Suppressor macrophage treated with lipopolysaccharide for 4 hours (primary cell): ENCODE measurements at regions not wholly inside any gene's neighbourhood (a gene's known extent, or its start where the extent isn't known, plus 50 kb on each side); places are given as distances from the start of the nearest gene placed in this dataset.
"Not testable (repeated sequence)": the region's sequence is repeated elsewhere in the genome, so short reads cannot be mapped to it uniquely, and the experiment has no call there.

ENCODE experiments used
- DNase-seq: peaks from one replicate; pipeline ENCODE4 v3.0.0-alpha.2; 2020

DNA sequence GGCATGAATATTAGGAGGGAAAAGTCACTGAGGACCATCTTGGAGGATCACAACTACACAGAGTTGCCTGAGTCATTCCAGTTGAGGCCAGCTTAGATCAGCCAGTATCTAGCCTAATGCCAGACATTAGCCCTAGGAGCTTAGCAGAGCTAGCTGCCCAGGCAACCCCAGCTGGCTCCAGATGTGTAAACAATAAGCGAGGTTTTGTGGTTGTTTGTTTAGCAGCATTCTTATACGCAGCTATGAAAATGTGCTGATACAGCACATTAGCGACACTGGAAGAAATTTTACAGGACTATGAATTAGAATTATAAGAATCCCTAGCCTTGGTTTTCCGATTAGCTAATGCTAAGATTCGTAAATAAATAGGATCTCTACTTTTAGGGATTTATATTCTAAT is 59.3 kb downstream of the BTBD3 start:
- no peak for DNase-seq

DNA sequence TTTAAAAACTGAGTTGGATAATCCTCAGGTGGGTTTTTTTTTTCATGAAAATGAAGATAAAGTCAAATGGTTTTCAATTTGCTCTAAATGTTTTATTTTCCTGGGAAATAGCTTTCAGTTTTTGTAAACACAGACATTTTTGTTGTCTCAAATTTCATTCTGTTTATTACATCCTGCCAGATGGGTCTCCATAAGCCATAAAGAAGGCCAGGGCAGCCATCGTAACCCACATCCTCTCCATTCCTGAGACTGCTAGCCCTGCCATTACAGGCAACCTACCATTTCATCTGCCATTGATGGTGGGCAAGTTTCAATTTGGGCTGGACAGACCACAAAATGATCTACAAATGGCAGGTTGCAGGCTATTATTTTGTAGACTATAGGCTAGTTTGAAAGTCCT is 60.8 kb downstream of the BTBD3 start:
- no peak for DNase-seq

DNA sequence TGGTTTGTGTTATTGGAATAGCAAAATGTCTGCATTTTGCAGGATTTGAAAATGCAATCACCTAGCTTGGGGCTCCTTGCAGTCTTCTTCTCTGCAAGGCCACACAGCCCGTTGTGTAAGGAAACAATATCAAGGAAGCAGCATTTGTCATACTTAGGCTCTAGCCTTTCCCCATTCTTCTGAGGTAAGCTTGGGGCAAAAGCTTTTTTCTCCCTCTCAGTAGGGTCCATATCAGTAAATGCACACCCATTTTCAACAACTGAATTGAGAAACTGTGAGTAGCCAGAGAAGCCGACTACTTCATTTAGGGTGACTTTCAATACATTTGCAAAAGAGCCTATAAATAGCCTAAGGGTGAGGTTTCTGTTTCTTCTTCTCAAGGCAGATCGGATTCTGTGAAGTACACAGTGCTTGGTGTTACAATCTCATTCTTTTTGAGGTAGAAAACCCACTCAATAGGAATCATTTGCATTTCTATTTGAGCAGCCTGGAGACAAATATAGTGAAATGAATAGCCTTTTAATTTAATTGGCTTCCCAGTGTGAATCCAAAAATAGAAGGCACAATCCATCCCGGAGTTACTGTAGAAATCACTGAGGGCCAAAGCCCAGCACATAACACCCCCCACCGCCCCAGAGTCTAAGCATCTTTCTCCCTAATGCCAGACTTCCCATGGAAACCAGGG is 61.8 kb downstream of the BTBD3 start:
- no peak for DNase-seq

DNA sequence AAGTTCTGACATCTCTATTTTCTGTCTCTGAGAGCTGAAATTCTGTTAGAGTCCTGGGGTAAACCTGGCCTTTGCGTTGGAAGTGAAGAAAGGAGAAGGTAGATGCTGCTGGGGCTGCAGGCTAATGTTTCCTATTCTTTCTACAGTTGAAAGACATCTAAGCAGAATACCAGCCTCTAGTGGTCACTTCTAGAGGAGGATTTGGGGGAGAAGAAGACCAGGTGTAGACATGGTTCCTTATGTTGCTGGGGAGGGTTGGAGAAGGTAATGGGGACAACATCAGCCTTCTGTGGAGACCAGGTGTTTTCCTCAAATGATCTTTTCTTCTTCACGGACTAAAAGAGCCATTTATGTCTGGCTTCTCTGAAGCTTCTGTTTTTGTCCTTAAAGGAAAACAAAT is 62.6 kb downstream of the BTBD3 start:
- DNase-seq: no peak

DNA sequence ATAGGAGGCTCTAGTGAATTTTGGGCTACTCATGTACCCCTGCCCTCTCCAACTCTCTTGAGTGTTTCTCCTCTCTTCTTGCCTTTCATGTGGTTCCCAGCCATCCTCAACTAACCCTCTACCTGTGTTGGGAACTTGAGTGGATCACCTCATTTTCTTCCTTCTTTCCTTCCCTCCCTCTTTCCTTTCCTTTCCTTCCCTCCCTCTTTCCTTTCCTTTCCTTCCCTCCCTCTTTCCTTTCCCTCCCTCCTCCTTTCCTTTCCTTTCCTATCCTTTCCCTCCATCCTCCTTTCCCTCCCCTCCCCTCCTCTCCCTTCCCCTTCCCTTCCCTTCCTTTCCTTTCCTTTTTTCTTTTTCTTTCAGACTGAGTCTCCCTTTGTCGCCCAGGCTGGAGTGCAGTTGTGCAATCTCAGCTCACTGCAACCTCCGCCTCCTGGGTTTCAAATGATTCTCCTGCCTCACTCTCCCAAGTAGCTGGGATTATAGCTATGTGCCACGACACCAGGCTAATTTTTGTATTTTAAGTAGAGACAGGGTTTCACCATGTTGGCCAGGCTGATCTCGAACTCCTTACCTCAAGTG is 63.8 kb downstream of the BTBD3 start:
- no peak for DNase-seq

DNA sequence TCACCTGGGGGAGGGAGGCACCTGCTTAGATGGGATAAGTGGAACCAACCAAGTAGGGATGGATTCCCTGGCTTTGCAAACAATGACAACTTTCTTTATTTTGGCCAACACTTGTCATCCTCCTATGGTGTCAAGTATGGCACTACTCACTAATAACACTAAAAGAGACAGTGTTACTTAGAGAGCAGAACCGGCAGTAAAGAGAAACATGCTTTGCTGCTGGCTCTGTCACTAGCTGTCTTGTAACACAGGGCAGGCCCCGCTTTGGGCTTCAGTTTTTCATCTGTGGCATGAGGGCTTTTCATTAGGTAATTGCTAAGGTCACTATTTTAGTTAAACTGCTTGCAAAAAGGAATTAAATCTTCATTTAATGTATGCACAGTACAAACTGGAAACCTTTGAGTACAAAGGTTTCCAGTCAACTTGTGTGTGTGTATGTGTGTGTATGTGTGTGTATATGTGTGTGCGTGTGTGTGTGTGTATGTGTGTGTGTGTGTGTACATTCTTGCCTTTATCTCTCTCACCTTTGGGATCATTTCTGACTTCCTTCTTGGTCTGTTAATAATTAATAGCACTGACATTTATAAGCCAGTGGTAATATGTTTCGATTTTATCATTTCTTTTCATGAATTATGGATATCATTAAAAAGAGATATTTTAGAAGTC is 64.7 kb downstream of the BTBD3 start:
- DNase-seq: no peak

DNA sequence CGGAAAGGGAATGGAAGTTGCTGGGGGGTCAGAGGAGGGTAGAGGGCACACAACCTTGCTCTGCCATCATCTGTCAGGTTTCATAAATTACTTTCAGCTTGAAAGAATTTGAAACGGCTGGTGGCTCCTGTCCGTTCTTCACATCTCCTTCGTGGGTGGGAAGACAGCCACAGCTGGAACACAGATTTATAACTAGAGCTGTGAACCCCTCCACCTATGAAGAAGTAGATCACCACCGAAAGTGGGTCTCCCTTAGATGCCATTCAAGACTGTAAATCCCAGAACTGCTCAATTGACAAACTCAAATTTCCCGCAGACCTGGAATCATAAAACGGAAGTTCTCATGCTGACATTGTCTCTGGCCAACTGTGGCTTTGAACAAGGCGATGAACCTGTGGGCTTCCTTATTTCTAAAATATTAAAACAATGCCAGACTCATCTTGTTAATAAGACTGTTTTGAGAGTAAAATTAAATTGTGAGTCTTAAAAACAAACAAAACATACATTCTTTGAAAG is 65.3 kb downstream of the BTBD3 start:
- DNase-seq: no peak

DNA sequence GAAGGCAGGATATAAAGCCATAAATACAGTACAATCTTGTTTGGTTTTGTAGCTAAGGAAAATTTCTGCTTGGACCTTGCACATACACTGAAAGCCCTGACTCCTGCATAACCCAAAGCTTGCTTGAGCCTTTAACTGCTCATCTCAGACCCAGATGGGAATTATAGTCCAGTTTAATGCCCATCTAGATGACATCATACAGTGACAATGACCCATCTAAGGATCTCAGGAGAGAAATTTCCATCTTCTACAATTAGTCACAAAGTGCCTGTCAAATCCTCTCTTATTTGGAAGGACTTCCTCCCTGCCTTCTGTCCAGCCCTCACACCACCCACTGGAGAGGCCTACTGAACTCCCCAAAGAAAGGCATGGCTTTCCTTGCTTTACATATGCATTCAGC is 69.3 kb downstream of the BTBD3 start:
- DNase-seq: no peak

DNA sequence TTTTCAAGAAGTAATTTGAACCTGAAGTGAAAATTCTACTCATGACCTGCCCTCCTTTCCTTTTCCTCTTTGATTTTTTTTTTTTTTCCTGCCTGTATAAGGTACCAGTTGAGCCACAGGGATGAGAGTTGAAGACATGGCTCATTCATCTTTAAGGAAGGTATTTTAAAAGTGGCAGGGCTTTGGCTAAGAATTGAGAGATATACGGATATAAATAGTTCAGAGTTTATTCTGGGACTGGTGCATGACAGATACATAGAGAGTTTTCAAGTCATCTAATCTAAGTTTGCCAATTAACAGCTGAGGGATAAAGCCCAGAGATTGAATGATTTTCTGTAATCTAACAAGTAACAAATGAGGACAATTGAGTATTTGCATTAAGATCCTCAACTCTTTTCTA is 69.8 kb downstream of the BTBD3 start:
- no peak for DNase-seq

DNA sequence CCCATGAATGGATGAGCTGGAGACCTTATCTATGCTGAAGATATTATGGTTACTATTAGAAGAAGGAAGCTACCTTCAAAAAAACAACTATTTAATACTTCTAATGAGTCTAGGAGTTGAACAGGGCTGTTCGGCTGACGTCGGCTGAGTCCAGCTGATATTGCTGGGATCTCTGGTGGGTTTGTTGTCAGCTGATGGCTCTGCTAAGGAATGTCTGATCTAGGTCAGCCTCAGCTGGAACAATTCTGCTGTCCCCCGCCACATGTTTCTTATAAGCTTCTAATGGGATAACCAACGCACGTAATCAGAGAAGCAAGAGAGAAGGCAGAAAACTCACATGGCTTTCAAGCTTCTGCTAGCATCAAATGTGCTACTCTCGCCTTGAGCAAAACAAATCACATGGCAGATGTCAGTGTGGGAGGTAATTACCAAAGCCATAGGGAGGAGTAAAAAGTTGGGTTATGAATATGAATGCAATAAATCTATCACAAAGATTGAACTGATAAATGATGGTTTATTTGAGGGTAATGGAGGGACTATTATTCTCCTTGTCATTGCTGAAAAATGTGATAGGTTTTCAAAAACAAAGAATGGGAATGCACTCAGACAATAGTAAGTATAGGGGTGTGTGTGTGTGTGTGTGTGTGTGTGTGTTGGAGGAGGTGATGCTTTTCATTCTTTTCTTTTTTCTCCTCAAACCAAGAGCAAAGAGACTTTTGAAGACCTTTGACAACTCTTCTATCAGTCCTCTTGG is 71.5 kb downstream of the BTBD3 start:
- no peak for DNase-seq

DNA sequence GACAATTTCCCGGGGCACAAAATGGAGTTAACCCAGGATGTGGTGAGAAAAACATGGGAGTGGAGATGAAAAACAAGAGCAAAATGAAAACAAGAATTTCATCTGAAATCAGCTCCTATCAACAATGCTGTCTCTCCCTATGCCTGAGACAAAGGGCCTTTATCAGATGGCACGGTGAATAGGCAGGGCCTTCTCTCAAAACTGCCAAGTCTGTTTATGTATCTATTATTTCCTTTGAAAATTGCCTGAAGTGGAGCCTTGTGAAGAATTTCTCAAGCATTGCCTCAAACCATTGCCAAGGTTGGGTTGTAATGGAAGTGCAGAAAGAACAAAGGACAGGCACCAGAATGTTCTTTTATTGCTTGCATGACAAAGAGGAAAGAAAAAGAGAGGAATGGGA is 74.7 kb downstream of the BTBD3 start:
- no peak for DNase-seq

DNA sequence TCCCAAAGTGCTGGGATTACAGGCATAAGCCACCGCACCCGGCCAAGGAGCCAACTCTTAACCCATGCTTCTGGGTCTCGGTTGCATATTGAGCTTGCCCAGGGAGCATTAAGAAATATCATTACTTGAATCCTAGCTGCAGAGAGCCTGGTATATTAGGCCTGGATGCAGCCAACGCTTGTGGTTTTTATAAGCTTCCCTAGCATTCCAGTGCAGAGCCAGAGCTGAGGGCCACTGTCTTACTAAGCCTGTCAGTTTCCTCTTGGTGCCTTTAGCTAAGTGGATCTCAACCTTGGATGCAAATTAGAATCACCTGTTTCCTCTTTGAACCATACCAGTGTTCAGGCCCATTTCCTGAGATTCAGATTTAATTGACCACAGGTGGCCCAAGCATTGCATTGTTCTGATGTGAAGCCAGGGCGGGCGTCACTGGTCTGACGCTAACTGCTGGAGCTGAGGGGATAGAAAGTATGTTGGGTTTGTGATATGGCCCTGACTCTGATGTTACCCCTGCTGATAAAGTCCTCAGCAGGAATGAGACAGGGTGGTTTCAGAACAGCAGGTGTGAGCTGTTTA is 76.3 kb downstream of the BTBD3 start:
- no peak for DNase-seq

DNA sequence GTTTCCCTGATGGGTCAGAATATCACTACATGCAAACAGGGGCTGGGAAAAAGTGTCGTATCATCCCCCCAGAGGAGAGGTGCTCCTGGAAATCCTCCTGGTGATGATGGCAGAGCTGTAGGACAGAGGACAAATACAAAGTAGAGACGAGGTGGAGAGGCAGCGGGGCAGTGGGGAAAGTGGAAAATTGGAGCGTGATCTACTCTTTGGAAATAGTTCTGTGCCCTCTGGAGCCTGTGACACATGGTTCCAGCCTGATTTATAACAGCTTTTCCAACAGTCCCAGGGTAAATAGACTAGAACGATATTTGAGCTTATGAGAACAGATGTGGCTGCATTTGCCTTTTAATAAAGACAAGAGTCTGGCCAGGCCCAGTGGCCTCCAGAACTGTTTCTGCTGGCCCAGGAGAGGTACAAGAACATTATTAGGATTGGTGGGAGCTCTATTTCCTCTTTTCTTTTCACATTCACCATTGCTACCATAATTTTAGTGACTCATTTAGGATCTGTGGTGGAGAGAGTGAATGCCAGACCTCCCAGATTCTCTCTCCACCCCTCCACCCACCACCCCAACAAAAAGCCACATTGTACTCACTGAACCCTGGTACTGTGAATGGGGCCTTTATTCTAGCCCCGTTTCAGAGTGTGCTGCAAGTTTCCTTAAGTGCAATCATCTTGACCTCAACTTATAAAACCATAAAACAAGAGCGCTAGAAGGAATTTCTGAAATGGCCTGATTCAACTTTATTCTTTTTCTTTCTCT is 78.3 kb downstream of the BTBD3 start:
- no peak for DNase-seq

DNA sequence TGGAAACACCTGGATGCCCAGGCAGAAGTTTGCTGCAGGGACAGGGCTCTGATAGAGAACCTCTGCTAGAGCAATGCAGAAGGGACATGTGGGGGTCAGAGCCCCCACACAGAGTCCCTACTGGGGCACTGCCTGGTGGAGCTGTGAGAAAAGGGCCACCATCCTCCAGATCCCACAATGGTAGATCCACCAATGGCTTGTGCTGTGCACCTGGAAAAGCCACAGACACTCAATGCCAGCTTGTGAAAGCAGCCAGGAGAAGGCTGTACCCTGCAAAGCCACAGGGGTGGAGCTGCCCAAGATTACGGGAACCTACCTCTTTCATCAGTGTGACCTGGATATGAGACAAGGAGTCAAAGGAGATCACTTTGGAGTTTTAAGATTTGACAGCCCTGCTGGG is 87.1 kb downstream of the BTBD3 start:
- DNase-seq: not testable (repeated sequence)

DNA sequence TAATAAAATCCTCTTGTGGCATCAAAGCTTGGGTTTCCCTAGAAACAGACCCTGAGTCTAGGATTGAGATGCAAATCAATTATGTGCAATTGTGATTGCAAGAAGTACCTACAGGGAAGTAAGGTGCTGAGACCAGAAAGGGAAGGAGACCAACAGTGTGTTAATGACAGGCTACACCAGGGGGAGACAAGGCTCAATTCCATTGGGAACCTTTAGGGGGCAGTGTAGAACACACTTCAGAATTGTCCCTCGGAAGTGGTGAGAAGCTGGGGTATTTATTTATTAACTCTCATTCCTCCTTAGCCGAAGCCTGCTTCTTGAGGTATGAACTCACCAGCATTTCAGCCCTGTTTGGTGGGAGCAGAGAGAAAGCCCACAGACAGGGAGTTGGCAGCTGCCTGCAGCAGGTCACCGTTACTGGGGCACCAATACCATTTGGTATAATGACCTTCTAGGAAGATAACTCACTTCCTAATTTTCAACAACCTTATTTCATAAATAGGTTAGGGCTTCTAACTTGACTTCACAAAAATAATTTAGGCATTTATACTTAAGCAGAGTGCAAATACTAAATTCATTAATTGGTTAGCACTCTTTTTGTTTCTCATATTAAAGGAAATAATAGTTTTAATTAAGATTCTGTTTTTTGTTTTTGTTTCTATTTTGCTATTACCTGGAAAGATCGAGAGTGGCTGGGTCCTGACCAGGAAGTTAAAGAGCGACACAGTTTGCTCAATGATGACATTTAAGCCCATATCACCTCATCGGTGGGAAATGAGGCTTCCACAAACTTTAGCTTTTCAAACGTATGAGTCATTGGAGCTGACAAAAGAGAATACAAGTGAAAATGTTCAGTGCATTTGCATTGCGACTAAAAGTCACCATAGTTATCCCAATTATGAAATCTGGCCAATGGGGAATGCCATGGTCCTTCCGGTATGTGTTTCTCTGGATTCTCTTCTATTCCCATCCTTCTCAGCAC is 94.8 kb downstream of the BTBD3 start:
- DNase-seq: peak; percentile 78

DNA sequence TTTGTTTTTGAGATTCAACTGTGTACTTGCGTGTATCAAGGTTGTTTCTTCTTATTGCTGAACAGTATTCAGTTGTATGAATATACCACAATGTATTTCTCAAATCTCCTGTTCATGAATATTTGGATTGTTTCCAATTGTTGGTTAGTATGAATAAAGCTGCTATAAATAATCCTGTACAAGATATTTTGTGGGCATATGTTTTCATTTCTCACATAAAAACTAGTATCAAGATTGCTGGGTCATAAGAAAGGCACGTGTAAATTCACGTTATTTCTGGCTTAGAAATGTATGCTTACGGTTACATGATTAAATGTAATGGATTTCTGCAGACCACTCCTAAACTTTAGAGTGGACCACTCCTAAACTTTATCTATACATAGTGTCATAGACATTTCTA is 96.6 kb downstream of the BTBD3 start:
- DNase-seq: no peak

DNA sequence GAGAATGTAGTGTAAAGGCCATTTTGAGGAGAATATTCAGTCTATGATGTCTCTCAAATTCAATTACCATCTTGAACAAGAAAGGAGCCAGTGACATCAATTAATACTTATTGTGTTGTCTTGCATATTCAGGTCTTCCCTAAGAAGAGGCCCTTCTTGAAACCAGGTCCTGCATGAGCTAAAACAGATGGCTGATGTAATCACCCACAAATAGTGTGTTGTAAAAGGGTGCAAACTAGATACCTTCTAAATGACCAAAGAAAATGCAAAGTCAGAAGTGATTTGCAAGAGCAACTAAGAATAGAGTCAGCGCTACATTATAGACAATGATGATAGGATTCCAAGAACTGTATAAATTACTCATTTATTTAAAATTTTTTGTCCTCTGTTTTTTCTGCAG is 97.0 kb downstream of the BTBD3 start:
- DNase-seq: no peak

DNA sequence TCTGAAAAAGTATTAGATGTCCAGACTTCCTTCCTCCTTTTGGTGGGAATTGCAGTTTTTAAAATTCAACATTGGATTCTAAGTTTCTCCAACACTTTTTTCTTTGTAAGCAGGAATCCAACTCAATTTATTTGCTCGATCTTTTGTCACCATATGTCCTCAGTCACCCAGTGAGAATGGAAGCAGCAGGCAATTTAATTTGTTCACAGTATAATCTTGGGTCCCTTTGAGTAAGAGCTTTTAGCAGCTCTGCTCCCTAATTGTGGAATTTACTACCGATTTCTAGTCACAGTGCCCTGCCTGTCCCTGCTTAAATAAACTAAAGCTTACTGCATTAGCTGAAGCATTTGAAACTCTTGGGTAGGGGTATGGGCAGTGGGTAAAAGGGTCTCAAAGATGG is 98.6 kb downstream of the BTBD3 start:
- no peak for DNase-seq

DNA sequence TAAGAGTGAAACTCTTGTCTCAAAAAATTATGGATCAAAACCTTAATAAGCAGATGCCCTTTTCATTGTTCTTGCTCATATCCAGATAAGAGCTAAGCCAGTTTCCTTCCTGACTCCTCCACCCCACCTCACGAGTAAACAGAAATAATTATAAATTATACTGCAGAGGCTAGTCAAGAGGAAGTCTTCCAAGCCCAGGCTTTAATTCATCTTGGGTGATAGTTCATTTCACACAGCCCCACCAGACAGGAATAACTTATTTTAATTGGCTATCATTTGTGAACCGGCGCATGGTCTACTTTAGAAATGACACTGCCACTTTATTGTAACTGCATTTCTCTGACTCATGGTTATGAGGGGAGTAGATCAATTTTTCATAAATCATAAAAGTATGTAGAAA is 102.0 kb downstream of the BTBD3 start:
- no peak for DNase-seq

DNA sequence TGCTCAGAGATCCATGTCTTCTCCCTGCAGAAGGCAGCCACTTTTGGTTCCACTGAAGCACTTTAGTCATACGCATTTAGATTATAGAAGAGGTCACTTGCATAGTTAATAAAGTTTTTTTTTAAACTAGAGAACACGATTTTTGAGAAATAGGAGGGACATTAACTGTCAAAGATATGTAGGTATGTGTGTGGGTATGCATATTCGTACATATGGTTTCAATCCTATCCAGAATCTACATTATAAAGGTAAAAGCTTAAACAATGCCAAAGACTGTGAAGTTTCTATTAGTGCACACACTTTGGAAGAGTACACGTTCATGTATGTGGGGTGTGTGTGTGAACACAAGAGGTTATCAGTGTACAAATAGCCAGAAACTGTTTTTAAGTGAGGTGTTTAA is 103.2 kb downstream of the BTBD3 start:
- no peak for DNase-seq

DNA sequence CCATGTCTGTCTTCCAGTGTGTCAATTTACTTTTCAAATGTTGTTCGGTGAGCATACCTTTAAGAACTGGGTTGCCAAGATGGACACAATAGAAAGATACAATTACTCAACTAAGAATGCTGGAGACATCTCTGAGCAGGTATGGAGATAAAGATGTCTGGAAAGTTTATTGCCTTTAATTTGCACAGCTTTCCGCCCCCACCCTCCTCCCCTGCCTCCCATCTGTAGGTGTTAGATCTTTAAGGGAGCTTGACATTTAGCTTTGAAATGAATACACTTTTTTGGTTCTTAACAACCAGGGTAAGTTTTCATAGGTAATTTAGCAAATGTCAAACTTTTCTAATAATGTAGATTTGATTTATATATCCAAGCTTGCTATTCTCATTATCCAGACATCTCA is 104.4 kb downstream of the BTBD3 start:
- DNase-seq: no peak
